Common myeloid progenitor, CD34-positive (primary cell): ENCODE measurements at regions not wholly inside any gene's neighbourhood (a gene's known extent, or its start where the extent isn't known, plus 50 kb on each side); places are given as distances from the start of the nearest gene placed in this dataset.

ENCODE experiments used
- CTCF ChIA-PET: fragments of 350-600 bp; sonication (Branson Sonifier 250); formaldehyde crosslinking; loops from one replicate; lab custom pipeline; 2021; ENCODE audit warnings: antibody characterized with exemption; lab: Charles Lee
- POLR2A ChIA-PET: fragments of 350-600 bp; sonication (Branson Sonifier 250); formaldehyde crosslinking; loops from one replicate; lab custom pipeline; 2021; ENCODE audit warnings: antibody characterized with exemption; lab: Charles Lee
- DNase-seq, 3 donors: peaks; one replicate each; pipeline versions ENCODE4 v3.0.0 to v3.0.0-alpha.2; 2013
- H3K27ac ChIP-seq, 2 experiments: 1 replicate in 1 of 2; 2 replicates in 1 of 2; pipeline ENCODE4 v1.7.0; 2013; ENCODE audit warnings: inconsistent platforms in 2 of 2, low read length in 2 of 2, mild to moderate bottlenecking in 2 of 2, low read depth in 1 of 2, moderate library complexity in 1 of 2; ENCODE audit not compliant: severe bottlenecking in 2 of 2, insufficient read depth in 1 of 2, poor library complexity in 1 of 2
- H3K27me3 ChIP-seq, 5 experiments: replicated peaks in 2 of 5; 1 replicate in 3 of 5; 2 replicates in 2 of 5; pipeline versions ENCODE4 v1.6.1 to v1.7.0; 2013; ENCODE audit warnings: low read length in 4 of 5, mild to moderate bottlenecking in 2 of 5, moderate library complexity in 2 of 5, inconsistent platforms in 1 of 5; ENCODE audit not compliant: insufficient read depth in 5 of 5, control insufficient read depth in 4 of 5
- H3K36me3 ChIP-seq, 4 experiments: 1 replicate in 2 of 4; 2 replicates in 2 of 4; pipeline versions ENCODE4 v1.6.1 to v1.7.0; 2013; ENCODE audit warnings: low read length in 3 of 4, control low read depth in 1 of 4, mild to moderate bottlenecking in 1 of 4; ENCODE audit not compliant: control insufficient read depth in 4 of 4, insufficient read depth in 4 of 4
- H3K4me1 ChIP-seq, 4 experiments: 1 replicate in 3 of 4; 2 replicates in 1 of 4; pipeline versions ENCODE4 v1.6.1 to v1.7.1; 2013; ENCODE audit warnings: low read length in 3 of 4, mild to moderate bottlenecking in 3 of 4, control low read depth in 1 of 4, inconsistent platforms in 1 of 4, moderate library complexity in 1 of 4; ENCODE audit not compliant: control insufficient read depth in 4 of 4, insufficient read depth in 4 of 4; ENCODE audit errors: control extremely low read depth in 1 of 4
- H3K4me3 ChIP-seq, 7 experiments: 1 replicate in 4 of 7; 2 replicates in 3 of 7; pipeline versions ENCODE4 v1.5.1 to v1.7.0; 2013; ENCODE audit warnings: mild to moderate bottlenecking in 7 of 7, low read length in 6 of 7, moderate library complexity in 6 of 7, inconsistent platforms in 2 of 7, low read depth in 2 of 7, control low read depth in 1 of 7; ENCODE audit not compliant: insufficient read depth in 4 of 7, control insufficient read depth in 1 of 7; ENCODE audit errors: extremely low read depth in 1 of 7
- H3K9me3 ChIP-seq, 5 experiments: 1 replicate in 4 of 5; 2 replicates in 1 of 5; pipeline versions ENCODE4 v1.6.1 to v1.7.1; 2013; ENCODE audit warnings: low read length in 4 of 5, mild to moderate bottlenecking in 2 of 5, inconsistent platforms in 1 of 5, low read depth in 1 of 5, moderate library complexity in 1 of 5; ENCODE audit not compliant: control insufficient read depth in 4 of 5, insufficient read depth in 2 of 5; ENCODE audit errors: control extremely low read depth in 1 of 5
- WGBS: methylation state at CpG from one replicate; pipeline ENCODE4 v1.1.5; 2013; ENCODE audit not compliant: insufficient coverage; 5-methylcytosine and 5-hydroxymethylcytosine counted together

DNA sequence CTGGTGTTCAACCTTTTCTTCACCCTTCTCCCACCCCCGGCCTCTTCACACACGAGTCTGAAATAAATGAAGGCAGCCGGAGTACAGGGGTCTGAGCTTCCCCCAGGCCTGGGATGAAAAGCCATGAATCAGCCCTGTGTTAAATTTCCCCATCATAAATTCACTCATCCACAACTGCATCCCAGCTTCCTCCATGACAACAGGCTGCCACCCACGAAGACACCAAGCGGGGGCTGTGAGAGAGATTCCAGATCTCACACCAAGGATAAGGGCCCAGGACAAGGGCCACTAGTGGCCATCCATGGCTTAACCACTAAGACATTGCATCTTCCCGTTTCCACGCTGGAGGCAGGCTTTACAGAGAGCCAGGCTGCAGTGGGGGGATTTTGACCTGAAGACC lies 93.9 kb upstream of the NCOR2 start:
- peaks cover 0 to 5% (median 2%) of the 10 kb centered on the region in 4 experiments for H3K4me1 ChIP-seq
- 92% methylated on average over 6 of the region's 7 CpGs for WGBS
- H3K36me3 ChIP-seq = no peaks in the 10 kb centered on the region
- no peak overlapping the region for H3K4me3 ChIP-seq
- H3K9me3 ChIP-seq = peaks cover 0 to 2% (median 0%) of the 10 kb centered on the region in 5 experiments
- POLR2A ChIA-PET = interaction anchor here (0.6 kb wide), 1 partner anchor 20 kb away, joined by 3 read pairs; no protein-coding TSS in a partner anchor
- peaks cover 0 to 4% (median 0%) of the 10 kb centered on the region in 5 experiments for H3K27me3 ChIP-seq
- CTCF ChIA-PET = interaction anchor here (1.2 to 2.2 kb wide), 2 partner anchors 19 to 92 kb away, joined by 3 to 7 read pairs; no protein-coding TSS in a partner anchor
- H3K27ac ChIP-seq = no peak overlapping the region
- no peak for DNase-seq

DNA sequence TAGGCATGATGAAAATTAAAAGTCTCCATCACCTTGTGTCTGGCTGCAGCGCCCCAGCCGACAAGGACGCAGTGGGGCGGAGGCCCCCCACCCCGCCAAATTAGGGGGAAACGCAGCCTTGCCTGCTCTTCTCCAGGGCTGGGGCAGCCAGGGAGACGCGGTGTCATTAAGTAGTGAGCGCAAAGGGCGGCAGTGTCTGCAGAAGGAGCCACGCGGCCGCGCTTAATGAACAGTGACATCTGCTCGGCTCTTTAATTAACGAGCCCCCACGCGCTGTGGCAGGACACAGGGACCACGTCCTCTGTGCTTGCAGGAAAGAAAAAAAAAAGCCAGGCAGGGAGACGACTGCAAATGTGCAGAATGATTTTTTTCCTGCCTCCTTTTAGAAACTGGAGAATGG lies 93.4 kb upstream of the NCOR2 start:
- peaks cover 0 to 4% (median 0%) of the 10 kb centered on the region in 5 experiments for H3K27me3 ChIP-seq
- H3K9me3 ChIP-seq = peaks cover 0 to 2% (median 0%) of the 10 kb centered on the region in 5 experiments
- peaks cover 0 to 10% (median 5%) of the 10 kb centered on the region in 4 experiments for H3K4me1 ChIP-seq
- ChIA-PET POLR2A (interaction anchor here (0.6 kb wide), 1 partner anchor 19 kb away, joined by 3 read pairs; no protein-coding TSS in a partner anchor), CTCF (interaction anchor here (2.2 kb wide), 1 partner anchor 19 kb away, joined by 7 read pairs; no protein-coding TSS in a partner anchor)
- no peak overlapping the region for H3K27ac ChIP-seq
- no peak for DNase-seq
- no peaks in the 10 kb centered on the region for H3K36me3 ChIP-seq
- 91% methylated on average over 20 of the region's 20 CpGs for WGBS
- H3K4me3 ChIP-seq = no peak overlapping the region

DNA sequence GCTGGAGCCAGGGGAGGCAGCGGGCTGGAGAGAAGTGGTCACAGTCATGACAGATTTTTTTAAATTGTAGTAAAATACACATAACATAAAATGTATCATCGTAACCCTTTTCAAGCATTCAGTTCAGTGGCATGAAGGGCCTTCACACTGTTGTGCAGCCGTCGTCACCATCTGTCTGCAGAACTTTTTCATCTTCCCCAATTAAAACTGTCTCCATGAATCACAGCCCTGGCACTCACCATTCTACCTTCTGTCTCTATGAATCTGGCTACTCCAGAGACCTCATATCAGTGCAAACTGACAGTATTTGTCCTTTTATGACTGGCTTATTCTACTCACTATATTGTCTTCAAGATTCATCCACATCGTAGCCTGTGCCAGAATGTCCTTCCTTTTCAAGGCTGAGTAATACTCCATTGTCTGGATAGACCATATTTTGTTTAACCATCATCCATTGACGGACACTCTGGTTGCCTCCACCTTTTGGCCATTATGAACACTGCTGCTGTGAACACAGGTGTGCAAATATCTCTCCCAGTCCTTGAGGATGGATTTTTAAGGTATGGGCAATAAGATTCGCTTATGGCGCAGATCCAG lies 91.5 kb upstream of the NCOR2 start:
- POLR2A ChIA-PET = no interaction called here
- Histone ChIP-seq H3K4me1 (peaks cover 0 to 18% (median 8%) of the 10 kb centered on the region in 4 experiments), H3K9me3 (no peaks in the 10 kb centered on the region), H3K27me3 (peaks cover 0 to 4% (median 0%) of the 10 kb centered on the region in 5 experiments), H3K4me3 (no peak overlapping the region), H3K27ac (no peak overlapping the region), H3K36me3 (no peaks in the 10 kb centered on the region)
- WGBS = 98% methylated on average over 8 of the region's 8 CpGs
- CTCF ChIA-PET = no interaction called here
- no peak for DNase-seq

DNA sequence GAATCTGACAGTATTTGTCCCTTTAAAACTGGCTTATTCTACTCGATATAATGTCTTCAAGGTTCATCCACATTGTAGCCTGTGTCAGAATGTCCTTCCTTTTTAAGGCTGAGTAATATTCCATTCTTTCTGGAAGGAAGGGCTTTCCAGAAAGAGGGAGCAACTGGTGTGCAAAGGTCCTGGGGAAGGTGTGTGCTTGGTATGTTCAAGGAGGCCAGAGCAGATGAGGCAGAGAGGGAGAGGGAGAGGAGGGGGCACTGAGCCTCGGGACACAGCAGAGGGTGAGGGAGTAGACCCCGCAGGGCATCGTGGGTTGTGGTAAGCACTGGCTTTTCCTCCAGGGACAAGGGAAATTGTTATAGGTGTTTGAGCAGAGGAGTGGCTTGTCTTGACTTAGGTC lies 90.9 kb upstream of the NCOR2 start:
- no peak overlapping the region for H3K4me3 ChIP-seq
- H3K36me3 ChIP-seq = no peaks in the 10 kb centered on the region
- H3K9me3 ChIP-seq = no peaks in the 10 kb centered on the region
- no peak for DNase-seq
- H3K27me3 ChIP-seq = peaks cover 0 to 4% (median 0%) of the 10 kb centered on the region in 5 experiments
- H3K27ac ChIP-seq = no peak overlapping the region
- peaks cover 0 to 24% (median 12%) of the 10 kb centered on the region in 4 experiments for H3K4me1 ChIP-seq
- WGBS = 82% methylated on average over 4 of the region's 4 CpGs
- POLR2A ChIA-PET = interaction anchor here (0.6 kb wide), 1 partner anchor 103 kb away, joined by 3 read pairs; no protein-coding TSS in a partner anchor
- CTCF ChIA-PET = no interaction called here

DNA sequence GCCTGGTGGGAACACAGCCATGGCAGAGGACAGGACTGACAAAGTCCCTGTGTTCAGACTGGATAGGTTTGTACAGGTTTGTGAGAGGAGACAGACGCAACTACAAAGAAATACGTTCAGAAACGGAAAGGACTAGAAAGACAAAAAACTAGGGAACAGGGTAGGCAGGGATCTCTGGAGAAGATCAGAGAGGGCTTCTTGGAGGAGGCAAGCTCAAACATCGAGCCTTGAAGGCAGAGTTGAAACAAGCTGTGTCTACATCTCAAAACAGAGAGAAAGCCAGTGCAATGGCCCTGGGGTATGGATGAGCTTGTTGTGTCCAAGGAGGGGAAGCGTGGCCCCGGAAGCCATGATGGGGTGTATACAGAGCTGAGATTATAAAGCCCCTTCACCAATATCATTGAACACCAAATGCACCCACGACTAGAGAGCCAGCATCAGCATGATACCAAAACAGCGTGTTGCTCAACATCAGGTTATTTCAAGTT lies 89.6 kb upstream of the NCOR2 start:
- no peaks in the 10 kb centered on the region for H3K9me3 ChIP-seq
- WGBS = 69% methylated on average over 7 of the region's 8 CpGs

DNA sequence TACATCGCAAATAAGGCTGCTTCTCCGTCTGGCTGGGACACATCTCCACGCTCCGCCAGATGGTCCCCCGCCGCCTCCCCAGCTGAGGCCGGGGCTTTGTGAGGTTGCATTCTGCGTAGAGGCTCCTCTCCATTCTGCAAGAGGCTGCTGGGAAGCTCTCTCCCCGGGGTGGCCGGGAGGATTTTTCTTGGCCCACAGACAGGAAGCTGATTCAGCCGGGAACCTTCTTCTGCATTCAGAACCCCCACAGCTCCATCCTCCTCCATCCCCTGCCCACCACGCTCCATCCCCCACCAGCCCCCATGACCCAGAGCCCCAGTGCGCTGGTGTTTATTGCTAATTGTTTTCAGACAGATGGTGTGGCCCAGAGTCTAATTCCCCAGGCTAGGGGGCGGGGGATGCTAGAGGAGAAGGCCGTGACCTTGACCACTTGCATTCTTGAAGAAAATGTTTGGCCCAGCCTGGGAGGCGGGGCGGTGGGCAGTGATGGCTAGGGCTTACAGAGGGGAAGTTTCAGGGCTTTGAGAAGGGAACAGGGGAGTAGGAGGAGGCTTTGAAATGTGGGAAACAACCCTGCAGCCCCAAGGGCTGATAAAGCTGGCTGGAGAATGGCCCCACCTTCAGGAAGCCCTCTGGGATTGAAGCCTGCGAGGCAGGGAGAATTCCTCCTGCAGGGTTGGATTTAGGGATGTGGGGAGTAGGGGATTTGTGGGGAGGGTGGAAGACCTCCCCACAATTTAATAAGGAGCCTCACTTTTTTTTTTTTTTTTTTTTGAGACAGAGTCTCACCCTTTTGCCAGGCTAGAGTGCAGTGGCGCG lies 88.5 kb upstream of the NCOR2 start:
- POLR2A ChIA-PET = interaction anchor here (0.6 kb wide), 1 partner anchor 13 kb away, joined by 3 read pairs; no protein-coding TSS in a partner anchor
- H3K9me3 ChIP-seq = no peaks in the 10 kb centered on the region
- DNase-seq = peak in 2 of 3 donors; percentile 54 to 57
- H3K27me3 ChIP-seq = peaks cover 0 to 4% (median 0%) of the 10 kb centered on the region in 5 experiments
- peaks cover 0 to 28% (median 17%) of the 10 kb centered on the region in 4 experiments for H3K4me1 ChIP-seq
- no peak overlapping the region for H3K27ac ChIP-seq
- CTCF ChIA-PET = interaction anchor here (0.7 to 1.9 kb wide), 6 partner anchors 9 to 53 kb away, joined by 3 to 7 read pairs (median 4); no protein-coding TSS in a partner anchor
- H3K36me3 ChIP-seq = no peaks in the 10 kb centered on the region
- H3K4me3 ChIP-seq = no peak overlapping the region
- 75% methylated on average over 17 of the region's 20 CpGs for WGBS

More for the DNA sequence above, 89.6 kb upstream of the NCOR2 start:
- Histone ChIP-seq H3K27ac (no peak overlapping the region), H3K4me3 (no peak overlapping the region), H3K4me1 (peaks cover 0 to 28% (median 17%) of the 10 kb centered on the region in 4 experiments), H3K27me3 (peaks cover 0 to 4% (median 0%) of the 10 kb centered on the region in 5 experiments), H3K36me3 (no peaks in the 10 kb centered on the region)
- DNase-seq = no peak
- POLR2A ChIA-PET = no interaction called here
- CTCF ChIA-PET = interaction anchor here (0.6 to 1.9 kb wide), 3 partner anchors 17 to 26 kb away, joined by 3 to 7 read pairs (median 3); no protein-coding TSS in a partner anchor
